HEK293 (cell line): ENCODE measurements at regions not wholly inside any gene's neighbourhood (a gene's known extent, or its start where the extent isn't known, plus 50 kb on each side); places are given as distances from the start of the nearest gene placed in this dataset.

Source experiments
- CTCF ChIA-PET: fragments of 350-600 bp; formaldehyde crosslinking; extraction: SDS; loops from one replicate; lab custom pipeline; 2021; ENCODE audit warnings: antibody characterized with exemption; lab: Yijun Ruan, JAX
- POLR2A ChIA-PET: fragments of 300-600 bp; formaldehyde crosslinking; extraction: SDS; loops from one replicate; lab custom pipeline; 2020; ENCODE audit warnings: antibody characterized with exemption, inconsistent platforms; lab: Yijun Ruan, JAX
- H3K27ac ChIP-seq: fragments of 200-500 bp; sonication (Bioruptor generic); 2 replicates; pipeline ENCODE4 v1.5.1; 2014; ENCODE audit warnings: low read depth, low read length, control low read depth, inconsistent platforms; ENCODE audit errors: extremely low read depth
- H3K36me3 ChIP-seq, 2 experiments: fragments of 200-500 bp in 1 of 2; sonication (Bioruptor generic) in 1 of 2; 1 replicate in 1 of 2; 2 replicates in 1 of 2; pipeline ENCODE4 v1.5.1; 2014 to 2017; ENCODE audit warnings: inconsistent platforms in 2 of 2, low read length in 2 of 2; ENCODE audit not compliant: control insufficient read depth in 2 of 2, insufficient read depth in 1 of 2
- H3K4me1 ChIP-seq: fragments of 200-500 bp; sonication (Bioruptor generic); 2 replicates; pipeline ENCODE4 v1.5.1; 2014; ENCODE audit warnings: mild to moderate bottlenecking, low read length, inconsistent platforms; ENCODE audit not compliant: control insufficient read depth, insufficient read depth
- H3K4me3 ChIP-seq: 2 replicates; pipeline ENCODE4 v1.5.1; 2011; ENCODE audit warnings: low read depth, mild to moderate bottlenecking, control low read depth, low read length, moderate library complexity
- H3K9me3 ChIP-seq: fragments of 200-500 bp; sonication (Bioruptor generic); 2 replicates; pipeline ENCODE4 v1.5.1; 2014; ENCODE audit warnings: low read depth, low read length, inconsistent platforms; ENCODE audit not compliant: control insufficient read depth, insufficient read depth
- GFI1B ChIP-seq: fragments of 450-650 bp; formaldehyde crosslinking; IDR thresholded peaks from 2 replicates; pipeline ENCODE4 v1.5.1; 2016; ENCODE audit warnings: missing biosample characterization, missing genetic modification characterization
- HOXA7 ChIP-seq: sonication (generic); formaldehyde crosslinking; IDR thresholded peaks from 2 replicates; pipeline ENCODE4 v1.8.1; 2022; ENCODE audit warnings: missing genetic modification reagents, borderline replicate concordance
- KLF1 ChIP-seq: fragments of 450-650 bp; formaldehyde crosslinking; IDR thresholded peaks from 2 replicates; pipeline ENCODE4 v1.5.1; 2016; ENCODE audit warnings: missing biosample characterization, missing genetic modification characterization
- MEIS1 ChIP-seq: sonication (generic); formaldehyde crosslinking; IDR thresholded peaks from 2 replicates; pipeline ENCODE4 v1.8.1; 2022; ENCODE audit warnings: missing genetic modification reagents, mild to moderate bottlenecking, borderline replicate concordance
- REPIN1 ChIP-seq: fragments of 450-650 bp; formaldehyde crosslinking; IDR thresholded peaks from 2 replicates; pipeline ENCODE4 v1.5.1; 2017; ENCODE audit warnings: missing biosample characterization, missing genetic modification characterization, low read depth
- SCRT2 ChIP-seq: fragments of 450-650 bp; formaldehyde crosslinking; IDR thresholded peaks from 2 replicates; pipeline ENCODE4 v1.5.1; 2016; ENCODE audit warnings: missing biosample characterization, missing genetic modification characterization
- ZBTB20 ChIP-seq: fragments of 450-650 bp; formaldehyde crosslinking; IDR thresholded peaks from 2 replicates; pipeline ENCODE4 v1.5.1; 2016; ENCODE audit warnings: missing biosample characterization, missing genetic modification characterization
- ZBTB21 ChIP-seq: fragments of 450-650 bp; formaldehyde crosslinking; IDR thresholded peaks from 2 replicates; pipeline ENCODE4 v1.5.1; 2017; ENCODE audit warnings: missing biosample characterization, missing genetic modification characterization
- ZBTB26 ChIP-seq: fragments of 450-650 bp; formaldehyde crosslinking; optimal IDR thresholded peaks from 2 replicates; pipeline ENCODE3; 2016; ENCODE audit warnings: missing biosample characterization, mild to moderate bottlenecking, missing genetic modification characterization
- ZEB2 ChIP-seq: fragments of 450-650 bp; formaldehyde crosslinking; IDR thresholded peaks from 2 replicates; pipeline ENCODE4 v1.5.1; 2016; ENCODE audit warnings: missing biosample characterization, missing genetic modification characterization
- ZFP69B ChIP-seq: fragments of 450-650 bp; formaldehyde crosslinking; IDR thresholded peaks from 2 replicates; pipeline ENCODE4 v1.5.1; 2016; ENCODE audit warnings: missing biosample characterization, missing genetic modification characterization
- ZNF112 ChIP-seq: fragments of 450-650 bp; formaldehyde crosslinking; IDR thresholded peaks from 2 replicates; pipeline ENCODE4 v1.5.0; 2017; ENCODE audit warnings: missing biosample characterization, missing genetic modification characterization
- ZNF121 ChIP-seq: fragments of 450-650 bp; formaldehyde crosslinking; IDR thresholded peaks from 2 replicates; pipeline ENCODE4 v1.5.1; 2016; ENCODE audit warnings: missing biosample characterization, missing genetic modification characterization
- ZNF138 ChIP-seq: fragments of 450-650 bp; formaldehyde crosslinking; IDR thresholded peaks from 2 replicates; pipeline ENCODE4 v1.5.1; 2016; ENCODE audit warnings: missing biosample characterization, missing genetic modification characterization, borderline replicate concordance
- ZNF155 ChIP-seq: fragments of 450-650 bp; formaldehyde crosslinking; IDR thresholded peaks from 2 replicates; pipeline ENCODE4 v1.5.1; 2016; ENCODE audit warnings: missing biosample characterization, missing genetic modification characterization
- ZNF24 ChIP-seq: fragments of 450-650 bp; formaldehyde crosslinking; IDR thresholded peaks from 2 replicates; pipeline ENCODE4 v1.5.1; 2016; ENCODE audit warnings: missing biosample characterization, missing genetic modification characterization
- ZNF302 ChIP-seq: fragments of 450-650 bp; formaldehyde crosslinking; IDR thresholded peaks from 2 replicates; pipeline ENCODE4 v1.5.1; 2016; ENCODE audit warnings: missing biosample characterization, missing genetic modification characterization, low read depth
- ZNF394 ChIP-seq: fragments of 450-650 bp; formaldehyde crosslinking; IDR thresholded peaks from 2 replicates; pipeline ENCODE4 v1.5.1; 2016; ENCODE audit warnings: missing biosample characterization, missing genetic modification characterization, mild to moderate bottlenecking, moderate library complexity, borderline replicate concordance
- ZNF426 ChIP-seq: fragments of 450-650 bp; formaldehyde crosslinking; IDR thresholded peaks from 2 replicates; pipeline ENCODE4 v1.5.1; 2017; ENCODE audit warnings: missing biosample characterization, missing genetic modification characterization, mild to moderate bottlenecking, inconsistent platforms, moderate library complexity
- ZNF449 ChIP-seq: fragments of 450-650 bp; formaldehyde crosslinking; IDR thresholded peaks from 2 replicates; pipeline ENCODE4 v1.5.1; 2017; ENCODE audit warnings: missing biosample characterization, mild to moderate bottlenecking, missing genetic modification characterization, moderate library complexity
- ZNF488 ChIP-seq: fragments of 450-650 bp; formaldehyde crosslinking; IDR thresholded peaks from 2 replicates; pipeline ENCODE4 v1.5.1; 2016; ENCODE audit warnings: missing biosample characterization, missing genetic modification characterization
- ZNF513 ChIP-seq: fragments of 450-650 bp; IDR thresholded peaks from 2 replicates; pipeline ENCODE4 v1.5.1; 2018; ENCODE audit warnings: missing biosample characterization, missing genetic modification characterization
- ZNF555 ChIP-seq: fragments of 450-650 bp; formaldehyde crosslinking; conservative IDR thresholded peaks from 2 replicates; pipeline ENCODE4 v1.5.1; 2017; ENCODE audit warnings: missing biosample characterization, mild to moderate bottlenecking, missing genetic modification characterization, inconsistent platforms
- ZNF610 ChIP-seq: fragments of 450-650 bp; formaldehyde crosslinking; IDR thresholded peaks from 2 replicates; pipeline ENCODE4 v1.5.1; 2016; ENCODE audit warnings: missing biosample characterization, missing genetic modification characterization, borderline replicate concordance
- ZNF623 ChIP-seq: fragments of 450-650 bp; formaldehyde crosslinking; IDR thresholded peaks from 2 replicates; pipeline ENCODE4 v1.5.1; 2016; ENCODE audit warnings: missing biosample characterization, missing genetic modification characterization
- ZNF624 ChIP-seq: fragments of 450-650 bp; formaldehyde crosslinking; IDR thresholded peaks from 2 replicates; pipeline ENCODE4 v1.5.1; 2017; ENCODE audit warnings: missing biosample characterization, missing genetic modification characterization
- ZNF654 ChIP-seq: fragments of 450-650 bp; formaldehyde crosslinking; IDR thresholded peaks from 2 replicates; pipeline ENCODE4 v1.5.1; 2016; ENCODE audit warnings: low read depth, missing biosample characterization, missing genetic modification characterization
- ZNF76 ChIP-seq: fragments of 450-650 bp; formaldehyde crosslinking; IDR thresholded peaks from 2 replicates; pipeline ENCODE4; 2016; ENCODE audit warnings: low read depth, missing biosample characterization, missing genetic modification characterization, borderline replicate concordance
- ZNF768 ChIP-seq: fragments of 450-650 bp; formaldehyde crosslinking; IDR thresholded peaks from 2 replicates; pipeline ENCODE4 v1.5.1; 2018; ENCODE audit warnings: missing biosample characterization, mild to moderate bottlenecking, missing genetic modification characterization
- ZNF785 ChIP-seq: fragments of 450-650 bp; formaldehyde crosslinking; IDR thresholded peaks from 2 replicates; pipeline ENCODE4 v1.5.1; 2016; ENCODE audit warnings: missing biosample characterization, missing genetic modification characterization
- TF ChIP-seq, protein P1 (sequence below): fragments of 450-650 bp; formaldehyde crosslinking; IDR thresholded peaks from 2 replicates; pipeline ENCODE4 v1.5.1; 2016; ENCODE audit warnings: missing biosample characterization, missing genetic modification characterization

DNA sequence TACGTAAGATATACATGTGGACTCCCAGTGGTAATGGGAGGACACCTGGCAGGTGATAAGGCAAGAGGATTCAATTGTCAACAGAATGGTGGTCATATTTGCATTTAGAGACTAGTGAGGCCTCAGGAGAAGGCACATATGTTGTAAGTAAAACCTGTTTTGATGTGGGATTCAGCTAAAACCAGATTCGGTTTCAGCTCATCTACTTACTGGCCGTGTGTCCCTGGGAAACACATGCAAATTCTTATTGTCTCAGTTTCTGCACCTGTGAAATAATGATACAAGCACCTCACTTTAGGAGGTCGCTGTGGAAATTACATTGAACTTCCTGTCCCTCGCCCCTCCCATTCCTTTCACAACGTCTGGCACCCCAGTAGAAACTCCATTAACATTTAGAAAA is 78.9 kb upstream of the FIBIN start (continued):
- TF ChIP-seq ZNF768 = no peak
- TF ChIP-seq ZNF610 (tag by site-specific recombination) = no peak
- no peak for TF ChIP-seq KLF1 (tag by site-specific recombination)
- no peak for TF ChIP-seq ZNF654 (tag by site-specific recombination)
- TF ChIP-seq ZFP69B (tag by site-specific recombination) = no peak
- no peak for TF ChIP-seq ZNF426
- no peak for TF ChIP-seq ZNF624 (tag by site-specific recombination)
- no peak for TF ChIP-seq ZEB2 (tag by site-specific recombination)
- TF ChIP-seq SCRT2 (tag by site-specific recombination) = no peak
- no peak for TF ChIP-seq ZNF155

GRCh38 chr11:26916805-26917204 is 77.1 kb upstream of the FIBIN start:
- no peak overlapping the region for H3K27ac ChIP-seq
- no peaks in the 10 kb centered on the region for H3K36me3 ChIP-seq
- no peaks in the 10 kb centered on the region for H3K9me3 ChIP-seq
- POLR2A ChIA-PET = no interaction called here
- no peaks in the 10 kb centered on the region for H3K4me1 ChIP-seq
- TF ChIP-seq, protein P1, sequence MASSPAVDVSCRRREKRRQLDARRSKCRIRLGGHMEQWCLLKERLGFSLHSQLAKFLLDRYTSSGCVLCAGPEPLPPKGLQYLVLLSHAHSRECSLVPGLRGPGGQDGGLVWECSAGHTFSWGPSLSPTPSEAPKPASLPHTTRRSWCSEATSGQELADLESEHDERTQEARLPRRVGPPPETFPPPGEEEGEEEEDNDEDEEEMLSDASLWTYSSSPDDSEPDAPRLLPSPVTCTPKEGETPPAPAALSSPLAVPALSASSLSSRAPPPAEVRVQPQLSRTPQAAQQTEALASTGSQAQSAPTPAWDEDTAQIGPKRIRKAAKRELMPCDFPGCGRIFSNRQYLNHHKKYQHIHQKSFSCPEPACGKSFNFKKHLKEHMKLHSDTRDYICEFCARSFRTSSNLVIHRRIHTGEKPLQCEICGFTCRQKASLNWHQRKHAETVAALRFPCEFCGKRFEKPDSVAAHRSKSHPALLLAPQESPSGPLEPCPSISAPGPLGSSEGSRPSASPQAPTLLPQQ (tag by site-specific recombination) = no peak
- TF ChIP-seq ZNF76 (tag by site-specific recombination) (no peak), ZNF394 (no peak), HOXA7 (CRISPR knock-in tag) (no peak), ZNF121 (no peak)
- TF ChIP-seq, all 188 proteins: peak for 0
- no peak overlapping the region for H3K4me3 ChIP-seq
- CTCF ChIA-PET = no interaction called here

GRCh38 chr11:26928582-26928981 is 65.3 kb upstream of the FIBIN start:
- POLR2A ChIA-PET = no interaction called here
- CTCF ChIA-PET = interaction anchor here (0.6 kb wide), 1 partner anchor 125 kb away, joined by 3 read pairs; no protein-coding TSS in a partner anchor
- no peaks in the 10 kb centered on the region for H3K4me1 ChIP-seq
- no peak overlapping the region for H3K4me3 ChIP-seq
- no peaks in the 10 kb centered on the region for H3K36me3 ChIP-seq
- no peak overlapping the region for H3K27ac ChIP-seq
- H3K9me3 ChIP-seq = no peaks in the 10 kb centered on the region
- TF ChIP-seq ZNF513 (no peak), ZNF112 (no peak), ZBTB20 (tag by site-specific recombination) (no peak), GFI1B (tag by site-specific recombination) (no peak), ZBTB26 (tag by site-specific recombination) (no peak), ZNF138 (no peak), ZNF623 (tag by site-specific recombination) (no peak), ZNF555 (tag by site-specific recombination) (no peak), ZNF302 (tag by site-specific recombination) (no peak), MEIS1 (CRISPR knock-in tag) (no peak), ZNF449 (tag by site-specific recombination) (no peak), ZBTB21 (tag by site-specific recombination) (no peak), ZNF488 (no peak), ZNF785 (tag by site-specific recombination) (no peak), ZNF24 (tag by site-specific recombination) (no peak), REPIN1 (tag by site-specific recombination) (no peak)
